ENCODE measurements at regions not wholly inside any gene's neighbourhood (a gene's known extent, or its start where the extent isn't known, plus 50 kb on each side); places are given as distances from the start of the nearest gene placed in this dataset.

GRCh38 chr22:49230194-49230577 lies 597.5 kb downstream of the BRD1 start:
- no peak for DNase-seq (ENCODE audit: low spot score)
- no peak for FAIRE-seq

- no peak for DNase-seq (ENCODE audit: low spot score)
- no peak for FAIRE-seq
Measured at GRCh38 chr22:49229483-49230193, 598.0 kb downstream of the BRD1 start.

- FAIRE-seq = no peak
- DNase-seq (ENCODE audit: low spot score) = no peak
Measured at GRCh38 chr22:49228431-49229037, 599.1 kb downstream of the BRD1 start.

GRCh38 chr22:49227670-49228069 lies 600.0 kb downstream of the BRD1 start:
- no peak for FAIRE-seq

GRCh38 chr22:49226096-49226495 lies 601.6 kb downstream of the BRD1 start:
- DNase-seq (ENCODE audit: low spot score) = no peak
- FAIRE-seq = no peak

More at GRCh38 chr22:49227670-49228069, 600.0 kb downstream of the BRD1 start:
- no peak for DNase-seq (ENCODE audit: low spot score)

- no peak for FAIRE-seq
Measured at GRCh38 chr22:49224243-49224642, 603.4 kb downstream of the BRD1 start.

GRCh38 chr22:49218142-49218541 lies 609.5 kb downstream of the BRD1 start:
- no peak for FAIRE-seq

More at GRCh38 chr22:49224243-49224642, 603.4 kb downstream of the BRD1 start:
- no peak for DNase-seq (ENCODE audit: low spot score)

GRCh38 chr22:49216579-49216978 lies 611.1 kb downstream of the BRD1 start:
- DNase-seq (ENCODE audit: low spot score) (no peak), FAIRE-seq (no peak)

More at GRCh38 chr22:49218142-49218541, 609.5 kb downstream of the BRD1 start:
- DNase-seq (ENCODE audit: low spot score) = no peak

- DNase-seq (ENCODE audit: low spot score) (no peak), FAIRE-seq (no peak)
Measured at GRCh38 chr22:49215840-49216239, 611.8 kb downstream of the BRD1 start.

GRCh38 chr22:49214976-49215375 lies 612.7 kb downstream of the BRD1 start:
- DNase-seq (ENCODE audit: low spot score) (no peak), FAIRE-seq (no peak)

- DNase-seq (ENCODE audit: low spot score) (no peak), FAIRE-seq (no peak)
Measured at GRCh38 chr22:49213731-49214352, 613.8 kb downstream of the BRD1 start.

- DNase-seq (ENCODE audit: low spot score) (no peak), FAIRE-seq (no peak)
Measured at GRCh38 chr22:49212466-49212865, 615.2 kb downstream of the BRD1 start.

- DNase-seq (ENCODE audit: low spot score) (no peak), FAIRE-seq (no peak)
Measured at GRCh38 chr22:49212002-49212401, 615.7 kb downstream of the BRD1 start.

- FAIRE-seq = no peak
Measured at GRCh38 chr22:49211176-49211575, 616.5 kb downstream of the BRD1 start.

GRCh38 chr22:49210606-49211005 lies 617.1 kb downstream of the BRD1 start:
- FAIRE-seq (no peak), DNase-seq (ENCODE audit: low spot score) (no peak)

More at GRCh38 chr22:49211176-49211575, 616.5 kb downstream of the BRD1 start:
- DNase-seq (ENCODE audit: low spot score) = no peak

- FAIRE-seq (no peak), DNase-seq (ENCODE audit: low spot score) (no peak)
Measured at GRCh38 chr22:49209452-49210195, 618.0 kb downstream of the BRD1 start.

- FAIRE-seq (no peak), DNase-seq (ENCODE audit: low spot score) (no peak)
Measured at GRCh38 chr22:49208768-49209252, 618.9 kb downstream of the BRD1 start.

GRCh38 chr22:49208004-49208402 lies 619.7 kb downstream of the BRD1 start:
- DNase-seq (ENCODE audit: low spot score) (no peak), FAIRE-seq (no peak)

- FAIRE-seq = no peak
- no peak for DNase-seq (ENCODE audit: low spot score)
Measured at GRCh38 chr22:49207008-49208003, 620.4 kb downstream of the BRD1 start.

GRCh38 chr22:49206281-49206680 lies 621.4 kb downstream of the BRD1 start:
- DNase-seq (ENCODE audit: low spot score) (no peak), FAIRE-seq (no peak)

GRCh38 chr22:49205483-49205800 lies 622.2 kb downstream of the BRD1 start:
- FAIRE-seq = no peak
- no peak for DNase-seq (ENCODE audit: low spot score)

Measured in RCC 7860 (cell line).